ENCODE measurements at regions not wholly inside any gene's neighbourhood (a gene's known extent, or its start where the extent isn't known, plus 50 kb on each side); places are given as distances from the start of the nearest gene placed in this dataset.

GRCh38 chr5:101677961-101678360, 618.1 kb downstream of the SLCO4C1 start:
- TF ChIP-seq CTCF (IDR thresholded peaks at IDR 0.05) (no peak), EP300 (IDR thresholded peaks at IDR 0.05) (no peak), POLR2A (IDR thresholded peaks at IDR 0.05) (no peak), POLR2AphosphoS5 (IDR thresholded peaks at IDR 0.05) (no peak)

Data from suprapubic skin (tissue), 4 donors.